ENCODE measurements at regions not wholly inside any gene's neighbourhood (a gene's known extent, or its start where the extent isn't known, plus 50 kb on each side); places are given as distances from the start of the nearest gene placed in this dataset.

GRCh38 chr4:58935332-58935731 is 1825.1 kb upstream of the IGFBP7 start:
- DNase-seq (ENCODE audit: low spot score), result no peak

GRCh38 chr4:58936436-58936835 is 1826.3 kb upstream of the IGFBP7 start:
- no peak for DNase-seq (ENCODE audit: low spot score)

- DNase-seq (ENCODE audit: low spot score), result no peak
Observed at GRCh38 chr4:58940167-58940566, 1830.0 kb upstream of the IGFBP7 start.

GRCh38 chr4:58941286-58941685 is 1831.1 kb upstream of the IGFBP7 start:
- no peak for DNase-seq (ENCODE audit: low spot score)

GRCh38 chr4:58953575-58953974 is 1843.4 kb upstream of the IGFBP7 start:
- DNase-seq (ENCODE audit: low spot score), result no peak

GRCh38 chr4:58957711-58958110 is 1847.5 kb upstream of the IGFBP7 start:
- no peak for DNase-seq (ENCODE audit: low spot score)

- no peak for DNase-seq (ENCODE audit: low spot score)
Observed at GRCh38 chr4:58961283-58961682, 1851.1 kb upstream of the IGFBP7 start.

GRCh38 chr4:58961925-58962324 is 1851.7 kb upstream of the IGFBP7 start:
- no peak for DNase-seq (ENCODE audit: low spot score)

- DNase-seq (ENCODE audit: low spot score), result no peak
Observed at GRCh38 chr4:58962424-58962823, 1852.2 kb upstream of the IGFBP7 start.

- no peak for DNase-seq (ENCODE audit: low spot score)
Observed at GRCh38 chr4:58981828-58982227, 1871.6 kb upstream of the IGFBP7 start.

- DNase-seq (ENCODE audit: low spot score), result peak; percentile 9
Observed at GRCh38 chr4:58983887-58984286, 1873.7 kb upstream of the IGFBP7 start.

- no peak for DNase-seq (ENCODE audit: low spot score)
Observed at GRCh38 chr4:59002148-59002547, 1892.0 kb upstream of the IGFBP7 start.

GRCh38 chr4:59024257-59024656 is 1914.1 kb upstream of the IGFBP7 start:
- no peak for DNase-seq (ENCODE audit: low spot score)

GRCh38 chr4:59037812-59038211 is 1927.6 kb upstream of the IGFBP7 start:
- no peak for DNase-seq (ENCODE audit: low spot score)

- no peak for DNase-seq (ENCODE audit: low spot score)
Observed at GRCh38 chr4:59039046-59039445, 1928.9 kb upstream of the IGFBP7 start.

GRCh38 chr4:59044286-59044900 is 1934.2 kb upstream of the IGFBP7 start:
- DNase-seq (ENCODE audit: low spot score), result peak; percentile 33

GRCh38 chr4:59054086-59054485 is 1943.9 kb upstream of the IGFBP7 start:
- no peak for DNase-seq (ENCODE audit: low spot score)

- DNase-seq (ENCODE audit: low spot score), result no peak
Observed at GRCh38 chr4:59057804-59058203, 1947.6 kb upstream of the IGFBP7 start.

GRCh38 chr4:59058543-59058942 is 1948.4 kb upstream of the IGFBP7 start:
- DNase-seq (ENCODE audit: low spot score), result no peak

- no peak for DNase-seq (ENCODE audit: low spot score)
Observed at GRCh38 chr4:59060002-59060846, 1950.0 kb upstream of the IGFBP7 start.

- DNase-seq (ENCODE audit: low spot score), result no peak
Observed at GRCh38 chr4:59060895-59061294, 1950.7 kb upstream of the IGFBP7 start.

GRCh38 chr4:59063015-59063720 is 1953.0 kb upstream of the IGFBP7 start:
- no peak for DNase-seq (ENCODE audit: low spot score)
